ENCODE measurements at regions not wholly inside any gene's neighbourhood (a gene's known extent, or its start where the extent isn't known, plus 50 kb on each side); places are given as distances from the start of the nearest gene placed in this dataset.
"Not testable (repeated sequence)": the region's sequence is repeated elsewhere in the genome, so short reads cannot be mapped to it uniquely, and the experiment has no call there.

- DNase-seq: no peak
These were observed 765.3 kb upstream of the SLIT2 start for GRCh38 chr4:19486400-19486799.

DNA sequence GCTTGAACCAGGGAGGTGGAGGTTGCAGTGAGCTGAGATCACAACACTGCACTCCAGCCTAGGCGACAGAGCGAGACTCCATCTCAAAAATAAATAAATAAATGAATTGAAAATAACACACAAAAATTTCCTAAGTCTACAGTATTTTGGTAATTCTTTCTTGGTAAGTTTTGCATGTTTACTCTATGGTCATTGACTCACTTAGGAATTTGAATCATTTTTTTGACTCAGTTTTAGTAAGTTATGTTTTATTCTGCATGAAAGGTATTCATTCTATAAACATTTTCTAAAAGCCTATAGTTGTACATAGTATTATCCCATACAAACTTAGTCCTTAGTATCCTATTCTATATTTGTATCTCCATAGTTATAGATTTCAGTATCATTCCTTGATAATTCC is 772.9 kb upstream of the SLIT2 start:
- no peak for DNase-seq

GRCh38 chr4:19473569-19473968 is 778.1 kb upstream of the SLIT2 start:
- DNase-seq: no peak

DNA sequence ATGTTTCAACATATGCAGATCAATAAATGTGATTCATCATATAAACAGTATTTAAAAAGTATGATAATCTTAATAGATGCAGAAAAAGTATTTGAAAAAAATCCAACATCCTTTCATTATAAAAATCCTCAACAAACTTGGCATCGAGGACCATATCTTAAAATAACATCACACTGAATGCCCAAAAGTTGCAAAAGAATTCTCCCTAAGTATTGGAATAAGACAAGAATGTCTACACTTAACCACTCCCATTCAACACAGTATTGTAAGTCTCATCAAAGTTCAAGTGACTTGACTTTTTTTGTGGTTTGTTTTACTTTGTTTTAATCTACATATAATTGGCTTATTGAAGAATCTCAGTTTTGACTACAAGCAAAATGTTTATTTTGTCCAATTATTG is 779.0 kb upstream of the SLIT2 start:
- DNase-seq: no peak

DNA sequence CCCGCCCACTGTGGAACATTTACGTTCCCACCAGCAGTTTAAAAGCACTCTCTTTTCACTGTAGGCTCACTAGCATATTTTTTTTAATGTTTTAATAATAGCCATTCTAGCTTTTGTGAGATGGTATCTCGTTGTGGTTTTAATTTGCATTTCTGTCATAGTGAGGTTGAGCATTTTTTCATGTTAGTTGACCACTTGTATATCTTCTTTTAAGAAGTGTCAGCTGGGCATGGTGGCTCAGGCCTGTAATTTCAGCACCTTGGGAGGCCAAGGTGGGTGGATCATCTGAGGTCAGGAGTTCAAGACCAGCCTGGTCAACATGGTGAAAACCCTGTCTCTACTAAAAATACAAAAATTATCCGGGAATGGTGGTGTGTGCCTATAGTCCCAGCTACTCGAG is 781.7 kb upstream of the SLIT2 start:
- not testable (repeated sequence) for DNase-seq

GRCh38 chr4:19462117-19462516 is 789.6 kb upstream of the SLIT2 start:
- no peak for DNase-seq

DNA sequence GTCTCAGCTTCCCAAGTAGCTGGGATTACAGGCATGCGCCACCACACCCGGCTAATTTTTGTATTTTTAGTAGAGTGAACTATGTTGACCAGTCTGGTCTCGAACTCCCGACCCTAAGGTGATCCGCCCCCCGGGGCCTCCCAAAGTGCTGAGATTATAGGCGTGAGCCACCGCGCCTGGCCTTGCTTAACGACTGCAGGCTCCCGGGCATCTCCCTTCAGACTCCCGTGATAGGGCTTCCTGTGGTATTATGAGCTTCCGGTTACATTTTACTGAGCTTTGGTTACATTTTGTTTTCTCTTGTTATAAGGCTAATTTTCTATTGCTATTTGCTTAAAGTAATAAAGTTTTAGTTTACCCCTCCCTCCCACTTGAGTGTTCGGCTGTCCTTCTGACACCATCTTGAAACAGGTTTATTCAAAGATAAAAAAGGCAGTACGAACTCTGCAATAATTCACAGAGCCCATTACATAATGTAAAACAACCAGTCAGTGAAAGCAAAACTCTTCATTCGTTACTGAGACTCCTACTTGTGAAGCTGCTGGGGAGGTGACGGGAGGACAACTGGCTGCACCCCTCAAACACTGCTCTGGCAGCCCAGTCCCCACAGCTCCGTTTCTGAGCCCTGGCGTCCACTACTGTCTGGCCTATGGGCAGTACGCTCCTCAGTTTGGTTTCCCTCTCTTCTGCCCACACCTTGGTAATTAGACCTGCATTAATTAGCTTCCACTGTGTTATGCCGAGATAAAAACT is 795.7 kb upstream of the SLIT2 start:
- no peak for DNase-seq

DNA sequence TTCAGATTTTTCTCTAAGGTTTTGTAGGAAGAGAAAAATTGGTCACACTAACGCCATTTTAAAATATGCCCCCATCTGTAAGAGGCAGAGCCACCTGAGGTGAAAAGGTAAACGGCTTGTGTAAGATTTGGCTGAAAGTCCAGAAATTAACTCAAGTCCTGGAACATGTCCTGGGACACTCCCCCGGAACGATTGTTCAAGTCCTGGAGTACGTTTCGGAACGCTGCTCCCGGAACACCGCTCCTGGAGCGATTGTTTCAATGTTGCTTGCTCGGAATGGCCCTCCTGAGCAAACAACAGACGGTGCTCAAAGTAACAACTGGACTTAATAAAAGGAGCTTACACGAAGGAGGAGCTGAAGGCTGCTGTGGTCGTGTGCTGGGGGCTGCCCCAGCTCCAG is 796.5 kb upstream of the SLIT2 start:
- DNase-seq: no peak

DNA sequence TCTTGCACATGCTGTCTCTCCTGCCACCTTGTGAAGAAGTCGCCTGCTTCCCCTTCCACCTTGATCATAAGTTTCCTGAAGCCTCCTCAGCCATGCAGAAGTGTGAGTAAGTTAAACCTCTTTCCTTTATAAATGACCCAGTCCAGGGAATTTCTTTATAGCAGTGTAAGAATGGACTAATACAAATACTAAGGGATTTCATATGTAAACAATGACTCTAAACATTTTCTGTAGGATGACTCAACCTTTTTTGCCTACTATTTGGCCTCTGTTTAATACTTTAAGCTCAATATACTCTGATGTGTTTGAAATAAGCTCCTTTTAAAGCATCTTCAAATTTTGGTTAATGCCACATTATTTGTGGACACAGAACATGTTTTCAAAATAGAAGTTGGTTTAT is 813.5 kb upstream of the SLIT2 start:
- DNase-seq: no peak

DNA sequence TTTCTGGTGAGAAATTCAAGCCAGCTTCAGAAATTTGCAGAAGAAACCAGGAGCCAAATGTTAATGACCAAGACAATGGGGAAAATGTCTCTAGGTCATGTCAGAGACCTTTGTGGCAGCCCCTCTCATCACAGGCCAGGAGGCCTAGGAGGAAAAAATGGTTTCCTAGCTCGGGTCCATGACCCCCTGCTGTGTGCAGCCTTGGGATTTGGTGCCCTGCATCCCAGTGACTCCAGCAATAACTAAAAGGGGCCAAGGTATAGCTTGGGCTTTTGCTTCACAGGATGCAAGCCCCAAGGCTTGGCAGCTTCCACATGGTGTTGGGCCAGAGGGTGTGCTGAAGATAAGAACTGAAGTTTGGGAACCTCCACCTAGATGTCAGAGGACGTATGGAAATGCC is 814.7 kb upstream of the SLIT2 start:
- DNase-seq: no peak

DNA sequence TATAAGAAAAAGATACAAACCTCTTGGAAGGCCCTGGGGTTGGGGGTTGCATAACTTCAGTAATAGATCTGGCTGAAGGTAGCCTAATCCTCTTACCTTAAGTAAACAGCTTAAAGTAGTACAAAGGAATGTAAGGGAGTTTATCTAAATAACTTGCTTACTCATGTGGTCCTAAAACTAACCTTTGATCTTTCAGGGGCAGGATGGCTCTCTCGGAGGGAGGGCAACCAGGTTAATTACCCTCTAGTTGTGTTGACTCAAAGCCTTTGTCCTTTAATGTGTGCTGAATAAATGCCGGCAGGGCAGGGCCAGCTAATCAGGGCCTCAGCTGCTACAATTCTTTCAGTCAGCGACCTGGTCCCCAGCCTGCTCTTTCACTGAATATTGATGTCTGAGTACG is 822.0 kb upstream of the SLIT2 start:
- DNase-seq: no peak

GRCh38 chr4:19425146-19425545 is 826.6 kb upstream of the SLIT2 start:
- DNase-seq: no peak

- no peak for DNase-seq
These were observed 834.4 kb upstream of the SLIT2 start for GRCh38 chr4:19417256-19417655.

- no peak for DNase-seq
These were observed 835.6 kb upstream of the SLIT2 start for GRCh38 chr4:19416146-19416545.

- no peak for DNase-seq
These were observed 843.2 kb upstream of the SLIT2 start for GRCh38 chr4:19408490-19408889.

DNA sequence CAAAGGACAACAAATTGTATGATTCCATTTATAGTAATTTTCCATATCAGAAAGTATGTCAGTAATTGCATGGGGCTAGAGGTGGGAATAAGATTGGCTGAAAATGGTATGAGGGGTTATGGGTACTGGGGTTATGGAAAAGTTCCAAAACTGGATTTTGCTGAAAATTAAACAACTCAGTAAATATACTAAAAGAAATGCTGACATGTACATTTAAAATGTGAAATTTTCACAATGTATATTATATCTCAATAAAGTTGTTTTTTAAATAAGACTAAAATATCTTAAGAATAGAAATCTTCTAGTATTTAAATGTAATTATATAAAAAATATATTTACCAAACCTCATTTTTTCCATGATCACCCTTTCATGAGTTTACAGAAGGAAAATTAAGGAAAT is 844.9 kb upstream of the SLIT2 start:
- no peak for DNase-seq

DNA sequence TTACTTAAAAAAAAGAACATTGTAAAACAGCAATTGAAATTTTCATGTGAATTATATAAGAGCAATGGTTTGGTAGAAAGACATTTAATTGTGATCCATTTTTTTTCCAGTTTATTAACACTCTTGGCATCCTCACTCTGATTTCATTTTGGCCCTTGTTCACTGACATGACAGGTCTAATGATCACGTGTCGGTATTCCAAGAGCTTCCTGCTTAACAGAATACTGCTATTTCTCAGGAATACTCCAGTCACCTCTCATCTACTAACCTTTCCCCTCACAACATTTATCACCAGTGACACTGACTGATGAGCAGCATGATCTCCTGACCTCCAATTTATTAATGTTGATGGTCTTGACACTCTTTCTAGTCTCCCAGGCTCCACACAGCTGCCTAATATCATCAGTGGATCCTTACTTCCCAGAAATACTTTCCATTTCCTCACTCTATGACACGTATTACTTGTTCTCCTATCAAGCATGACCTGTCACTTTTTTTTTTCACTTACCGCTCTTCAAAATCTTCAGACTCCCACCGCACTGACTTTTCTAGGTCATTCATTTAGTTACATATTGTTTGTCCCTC is 847.8 kb upstream of the SLIT2 start:
- no peak for DNase-seq

DNA sequence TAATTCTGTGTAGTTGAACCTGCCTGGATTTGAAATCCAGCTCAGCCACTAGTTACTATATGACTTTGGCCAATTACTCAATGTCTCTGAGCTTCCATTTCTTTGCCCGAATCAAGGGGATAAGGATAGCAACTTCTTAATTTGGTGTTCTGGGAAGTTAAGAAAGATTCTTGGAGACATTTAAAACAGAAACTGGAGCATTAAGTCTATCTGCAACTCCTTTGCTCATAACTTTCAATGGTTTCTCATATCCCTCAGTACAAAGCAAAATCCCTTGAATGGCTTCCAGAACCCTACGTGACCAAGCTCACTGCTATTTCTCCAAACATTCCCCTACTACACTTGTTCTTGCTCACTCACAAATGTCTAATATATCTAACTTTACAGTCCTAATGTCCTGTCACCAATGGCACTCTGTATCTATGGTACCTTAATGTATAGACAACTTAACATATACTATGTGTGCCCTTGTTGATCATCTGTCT is 849.1 kb upstream of the SLIT2 start:
- no peak for DNase-seq

DNA sequence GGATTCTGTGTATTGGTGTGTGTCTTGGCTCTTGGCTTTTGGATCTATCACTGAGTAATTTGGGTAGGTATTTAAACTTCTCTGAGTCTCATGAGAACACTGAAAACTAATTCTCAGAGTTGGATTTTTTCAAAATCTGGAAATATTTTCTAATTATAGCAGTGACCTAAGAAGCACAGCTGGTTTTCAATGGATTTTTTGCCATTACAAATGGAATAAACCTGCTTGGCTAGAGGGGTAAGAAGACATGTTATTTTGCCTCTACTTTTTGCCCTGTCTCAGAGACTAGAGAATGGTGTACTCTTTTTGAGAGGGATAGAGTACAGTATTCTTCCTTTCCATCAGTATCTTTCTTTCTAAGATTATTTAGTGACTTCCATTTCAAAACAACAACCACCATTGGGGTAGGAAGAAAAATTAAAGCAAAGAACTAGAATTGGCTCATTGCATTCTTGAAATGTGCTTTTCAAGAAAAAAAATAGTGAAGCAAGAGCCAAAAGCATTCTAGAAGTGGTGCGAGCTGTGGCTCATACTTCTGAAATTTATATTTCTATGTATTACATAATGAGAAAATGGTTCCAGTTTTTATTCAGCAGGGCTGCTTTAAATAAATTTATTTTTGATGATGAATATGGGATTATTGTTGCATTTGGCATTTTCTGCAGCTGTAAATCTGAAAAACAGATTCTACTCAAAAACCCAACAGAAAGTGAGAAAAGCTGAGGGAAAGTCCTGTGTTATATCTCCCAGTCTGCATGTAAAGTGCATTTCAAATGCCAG is 850.2 kb upstream of the SLIT2 start:
- no peak for DNase-seq

DNA sequence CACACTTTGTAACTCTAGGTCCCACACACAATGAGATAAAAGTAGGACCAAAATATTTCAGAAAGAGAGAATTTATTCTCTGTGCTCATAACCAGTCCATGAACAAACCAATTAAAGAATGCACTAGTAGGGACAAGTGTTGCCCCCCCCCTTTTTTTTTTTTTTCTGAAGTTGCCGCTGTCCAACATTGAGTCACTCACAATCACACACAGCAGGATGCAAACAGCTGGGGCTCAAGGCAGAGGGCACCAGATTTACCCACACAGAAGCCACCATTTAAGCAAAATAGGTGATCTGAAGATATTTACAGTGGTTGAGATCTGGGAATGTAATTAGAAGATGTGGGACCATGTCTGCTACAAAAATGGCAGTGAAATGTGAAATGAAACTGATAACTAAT is 850.9 kb upstream of the SLIT2 start:
- DNase-seq: no peak

DNA sequence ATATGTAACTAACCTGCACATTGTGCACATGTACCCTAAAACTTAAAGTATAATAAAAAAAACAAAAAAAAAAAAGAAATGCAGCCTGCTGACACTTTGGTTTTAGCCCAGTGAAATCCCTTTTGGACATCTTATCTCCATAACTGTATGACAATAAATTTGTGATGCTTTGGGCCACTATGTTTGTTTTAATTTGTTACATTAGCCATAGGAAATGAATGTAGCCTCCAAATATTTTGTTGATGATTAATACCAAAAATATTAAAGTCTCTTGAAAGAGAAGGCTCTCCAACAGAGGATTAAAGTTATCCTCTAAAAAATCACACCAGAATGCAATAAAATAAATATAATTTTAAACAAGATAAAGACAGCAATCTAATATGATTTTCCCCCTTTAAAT is 852.7 kb upstream of the SLIT2 start:
- DNase-seq: no peak

GRCh38 chr4:19386786-19387185 is 864.9 kb upstream of the SLIT2 start:
- DNase-seq: no peak

DNA sequence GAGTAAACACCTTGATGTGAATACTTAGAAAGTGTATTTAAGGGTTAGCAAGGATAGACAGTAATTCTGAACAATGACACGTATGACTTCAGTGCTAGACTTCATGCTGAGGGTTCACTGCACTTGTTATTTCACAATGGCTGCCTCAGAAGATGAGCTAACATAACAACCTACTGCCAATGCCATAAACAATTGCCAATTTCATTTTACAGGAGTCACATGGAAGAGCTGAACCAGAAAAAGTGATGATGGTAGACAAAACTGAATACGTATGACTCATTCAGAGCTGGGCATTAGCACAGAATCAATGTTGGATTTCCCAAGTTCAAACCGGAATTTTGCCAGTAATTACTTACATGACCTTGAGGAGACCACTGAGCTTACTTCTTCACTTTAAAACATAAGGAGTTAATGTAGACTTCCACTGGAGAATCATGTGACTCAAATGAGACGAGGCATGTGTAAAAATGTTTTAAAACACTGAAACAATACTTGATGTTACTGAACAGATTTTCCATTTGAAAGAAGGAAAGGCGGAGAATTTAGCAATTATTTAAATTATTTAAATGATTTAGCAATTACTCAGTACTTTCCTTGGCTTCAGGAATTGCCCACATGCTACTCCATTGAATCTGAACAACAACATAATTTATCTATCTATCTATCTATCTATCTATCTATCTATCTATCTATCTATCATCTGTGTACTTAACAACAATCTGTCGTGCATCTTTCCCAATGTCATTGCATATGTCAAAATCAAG is 868.5 kb upstream of the SLIT2 start:
- no peak for DNase-seq
